ENCODE measurements at regions not wholly inside any gene's neighbourhood (a gene's known extent, or its start where the extent isn't known, plus 50 kb on each side); places are given as distances from the start of the nearest gene placed in this dataset.

- DNase-seq (ENCODE audit: low read depth, low spot score), result no peak
- no peaks in the 10 kb centered on the region for H3K36me3 ChIP-seq (ENCODE audit: control insufficient read depth in 2 of 2, extremely low read depth in 1 of 2, insufficient read depth in 2 of 2, low read length in 2 of 2)
- FAIRE-seq, result no peak
- H3K27ac ChIP-seq (ENCODE audit: control insufficient read depth, insufficient read depth, low read length), result no peak overlapping the region
- no peaks in the 10 kb centered on the region for H3K4me1 ChIP-seq (ENCODE audit: control insufficient read depth, extremely low read depth, insufficient read depth, low read length)
- no peaks in the 10 kb centered on the region for H3K9me1 ChIP-seq (ENCODE audit: control insufficient read depth, extremely low read depth, insufficient read depth, low read length)
- no peaks in the 10 kb centered on the region for H3K79me2 ChIP-seq (ENCODE audit: control insufficient read depth, insufficient read depth, low read length)
- no peaks in the 10 kb centered on the region for H4K20me1 ChIP-seq (ENCODE audit: control insufficient read depth, extremely low read depth, insufficient read depth, low read length)
- H3K4me2 ChIP-seq (ENCODE audit: control insufficient read depth, extremely low read depth, insufficient read depth, low read depth, low read length), result no peak overlapping the region
- no peak overlapping the region for H3K4me3 ChIP-seq (ENCODE audit: control insufficient read depth in 2 of 3, extremely low read depth in 1 of 3, insufficient read depth in 2 of 3, low read depth in 1 of 3, low read length in 3 of 3)
- dilution Hi-C loops (cut with MboI; ENCODE audit: extremely low pct_ligation_motif_present, low sequenced_read_pairs), result no loop called here
- H3K9ac ChIP-seq (ENCODE audit: control insufficient read depth, extremely low read depth, insufficient read depth, low read length), result no peak overlapping the region
- H3K9me3 ChIP-seq (ENCODE audit: control insufficient read depth, low read depth, low read length), result no peaks in the 10 kb centered on the region
- no peak overlapping the region for H2AFZ ChIP-seq (ENCODE audit: control insufficient read depth, low read length)
- no peaks in the 10 kb centered on the region for H3K27me3 ChIP-seq (ENCODE audit: control insufficient read depth, extremely low read depth, insufficient read depth, low read length)
- no peak for TF ChIP-seq EZH2 (IDR thresholded peaks at IDR 0.05; ENCODE audit: low read length)
- TF ChIP-seq, protein P1, sequence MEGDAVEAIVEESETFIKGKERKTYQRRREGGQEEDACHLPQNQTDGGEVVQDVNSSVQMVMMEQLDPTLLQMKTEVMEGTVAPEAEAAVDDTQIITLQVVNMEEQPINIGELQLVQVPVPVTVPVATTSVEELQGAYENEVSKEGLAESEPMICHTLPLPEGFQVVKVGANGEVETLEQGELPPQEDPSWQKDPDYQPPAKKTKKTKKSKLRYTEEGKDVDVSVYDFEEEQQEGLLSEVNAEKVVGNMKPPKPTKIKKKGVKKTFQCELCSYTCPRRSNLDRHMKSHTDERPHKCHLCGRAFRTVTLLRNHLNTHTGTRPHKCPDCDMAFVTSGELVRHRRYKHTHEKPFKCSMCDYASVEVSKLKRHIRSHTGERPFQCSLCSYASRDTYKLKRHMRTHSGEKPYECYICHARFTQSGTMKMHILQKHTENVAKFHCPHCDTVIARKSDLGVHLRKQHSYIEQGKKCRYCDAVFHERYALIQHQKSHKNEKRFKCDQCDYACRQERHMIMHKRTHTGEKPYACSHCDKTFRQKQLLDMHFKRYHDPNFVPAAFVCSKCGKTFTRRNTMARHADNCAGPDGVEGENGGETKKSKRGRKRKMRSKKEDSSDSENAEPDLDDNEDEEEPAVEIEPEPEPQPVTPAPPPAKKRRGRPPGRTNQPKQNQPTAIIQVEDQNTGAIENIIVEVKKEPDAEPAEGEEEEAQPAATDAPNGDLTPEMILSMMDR (optimal IDR thresholded peaks at IDR 0.05 in 1 of 3, IDR thresholded peaks at IDR 0.05 in 1 of 3, conservative IDR thresholded peaks at IDR 0.05 in 1 of 3; ENCODE audit: extremely low read depth in 1 of 3, insufficient read depth in 2 of 3, low read length in 3 of 3), result no peak
Measured at GRCh38 chr10:52649511-52649910, 123.1 kb downstream of the MBL2 start.

- Histone ChIP-seq H3K9me1 (ENCODE audit: control insufficient read depth, extremely low read depth, insufficient read depth, low read length) (no peaks in the 10 kb centered on the region), H3K36me3 (ENCODE audit: control insufficient read depth in 2 of 2, extremely low read depth in 1 of 2, insufficient read depth in 2 of 2, low read length in 2 of 2) (no peaks in the 10 kb centered on the region), H2AFZ (ENCODE audit: control insufficient read depth, low read length) (no peak overlapping the region), H3K27ac (ENCODE audit: control insufficient read depth, insufficient read depth, low read length) (no peak overlapping the region), H3K4me3 (ENCODE audit: control insufficient read depth in 2 of 3, extremely low read depth in 1 of 3, insufficient read depth in 2 of 3, low read depth in 1 of 3, low read length in 3 of 3) (no peak overlapping the region), H3K4me2 (ENCODE audit: control insufficient read depth, extremely low read depth, insufficient read depth, low read depth, low read length) (no peak overlapping the region), H3K9ac (ENCODE audit: control insufficient read depth, extremely low read depth, insufficient read depth, low read length) (no peak overlapping the region), H4K20me1 (ENCODE audit: control insufficient read depth, extremely low read depth, insufficient read depth, low read length) (no peaks in the 10 kb centered on the region), H3K79me2 (ENCODE audit: control insufficient read depth, insufficient read depth, low read length) (no peaks in the 10 kb centered on the region), H3K9me3 (ENCODE audit: control insufficient read depth, low read depth, low read length) (no peaks in the 10 kb centered on the region), H3K4me1 (ENCODE audit: control insufficient read depth, extremely low read depth, insufficient read depth, low read length) (no peaks in the 10 kb centered on the region), H3K27me3 (ENCODE audit: control insufficient read depth, extremely low read depth, insufficient read depth, low read length) (no peaks in the 10 kb centered on the region)
- DNase-seq (ENCODE audit: low read depth, low spot score) (no peak), FAIRE-seq (no peak)
- dilution Hi-C loops (cut with MboI; ENCODE audit: extremely low pct_ligation_motif_present, low sequenced_read_pairs), result no loop called here
- TF ChIP-seq, protein P1 (optimal IDR thresholded peaks at IDR 0.05 in 1 of 3, IDR thresholded peaks at IDR 0.05 in 1 of 3, conservative IDR thresholded peaks at IDR 0.05 in 1 of 3; ENCODE audit: extremely low read depth in 1 of 3, insufficient read depth in 2 of 3, low read length in 3 of 3), result no peak
- no peak for TF ChIP-seq EZH2 (IDR thresholded peaks at IDR 0.05; ENCODE audit: low read length)
Measured at GRCh38 chr10:52650873-52651272, 121.7 kb downstream of the MBL2 start.

Measured in keratinocyte (primary cell).